Body of pancreas (tissue), 4 donors: ENCODE measurements at regions not wholly inside any gene's neighbourhood (a gene's known extent, or its start where the extent isn't known, plus 50 kb on each side); places are given as distances from the start of the nearest gene placed in this dataset.
A peak's percentile ranks its signal among the peaks of the same experiment; 100 is the strongest.

ENCODE experiments used
- ATAC-seq: fragments of 150-250 bp; one replicate; pipeline ENCODE4 v1.9.1; 2016
- DNase-seq, 4 donors: peaks; one replicate each; pipeline ENCODE4 v3.0.0-alpha.2; 2019
- H3K27ac ChIP-seq, 4 donors: fragments of 200-600 bp; sonication (generic); 1 replicate in 3 of 4; 2 replicates in 1 of 4; pipeline versions ENCODE4 v1.5.1 to v1.6.1; 2016 to 2019; ENCODE audit warnings: mild to moderate bottlenecking in 1 of 4, mixed read lengths in 1 of 4, moderate library complexity in 1 of 4
- H3K27me3 ChIP-seq, 2 donors: fragments of 200-600 bp; sonication (generic); one replicate each; pipeline ENCODE4 v1.6.0; 2016; ENCODE audit warnings: mild to moderate bottlenecking in 1 of 2
- H3K36me3 ChIP-seq, 2 donors: fragments of 200-600 bp; sonication (generic); replicated peaks in 1 of 2; 2 replicates each; pipeline ENCODE4 v1.5.1; 2016; ENCODE audit warnings: low read depth in 2 of 2; ENCODE audit not compliant: insufficient read depth in 1 of 2
- H3K4me1 ChIP-seq: fragments of 200-600 bp; sonication (generic); one replicate; pipeline ENCODE4 v1.6.0; 2016
- H3K4me3 ChIP-seq, 2 donors: fragments of 200-600 bp; sonication (generic); 1 replicate in 1 of 2; 2 replicates in 1 of 2; pipeline ENCODE4 v1.5.1; 2016 to 2019
- H3K9me3 ChIP-seq, 3 donors: fragments of 200-600 bp; sonication (generic); 1 replicate in 2 of 3; 2 replicates in 1 of 3; pipeline ENCODE4 v1.5.1; 2016
- POLR2A ChIP-seq, 3 donors: fragments of 450-650 bp; IDR thresholded peaks; one replicate each; pipeline ENCODE4 v1.6.1; 2016; ENCODE audit warnings: antibody characterized with exemption in 3 of 3, mild to moderate bottlenecking in 2 of 3
- WGBS, 2 donors: methylation state at CpG; one replicate each; pipeline ENCODE4 v1.1.5; 2017; 5-methylcytosine and 5-hydroxymethylcytosine counted together
- intact Hi-C: fragments of 100-400 bp; cut with DNase I; formaldehyde crosslinking; loops from one replicate; pipeline ENCODE4 v1.15.1; 2023
- TF ChIP-seq, protein P1 (sequence below), 7 experiments: fragments of 450-650 bp in 4 of 7; fragments of 200-600 bp in 3 of 7; sonication (generic) in 3 of 7; IDR thresholded peaks; one replicate each; pipeline ENCODE4 v1.5.1; 2016 to 2019; ENCODE audit warnings: antibody characterized with exemption in 7 of 7

DNA sequence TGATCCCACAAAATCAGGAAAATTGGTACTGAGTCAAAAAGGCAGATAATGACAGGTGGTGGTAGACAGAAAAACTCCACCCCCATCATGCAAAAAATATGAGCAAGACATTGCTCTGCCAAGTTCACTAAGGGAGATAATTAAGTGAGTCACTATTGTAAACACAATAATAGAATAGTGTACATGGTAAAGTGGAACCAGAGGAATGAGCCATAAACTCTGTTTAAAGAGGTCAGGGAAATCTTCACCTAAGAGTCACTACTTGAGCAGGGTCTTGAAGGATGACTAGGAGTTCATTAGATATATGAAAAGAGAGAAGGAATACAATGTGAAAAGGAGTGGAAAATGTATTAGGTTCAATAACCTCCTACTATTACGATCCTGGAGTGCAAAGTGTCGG, 213.4 kb upstream of the PEX5L start:
- ATAC-seq: no peak
- H3K27ac ChIP-seq: no peak overlapping the region
- no peak for DNase-seq
- intact Hi-C loops: no loop called here
- WGBS, 2 donors: 81 to 87% methylated on average over 2 of the region's 2 CpGs
- H3K36me3 ChIP-seq: no peaks in the 10 kb centered on the region
- no peaks in the 10 kb centered on the region for H3K27me3 ChIP-seq
- H3K4me3 ChIP-seq: no peak overlapping the region
- H3K9me3 ChIP-seq: no peaks in the 10 kb centered on the region
- no peaks in the 10 kb centered on the region for H3K4me1 ChIP-seq
- TF ChIP-seq, protein P1, sequence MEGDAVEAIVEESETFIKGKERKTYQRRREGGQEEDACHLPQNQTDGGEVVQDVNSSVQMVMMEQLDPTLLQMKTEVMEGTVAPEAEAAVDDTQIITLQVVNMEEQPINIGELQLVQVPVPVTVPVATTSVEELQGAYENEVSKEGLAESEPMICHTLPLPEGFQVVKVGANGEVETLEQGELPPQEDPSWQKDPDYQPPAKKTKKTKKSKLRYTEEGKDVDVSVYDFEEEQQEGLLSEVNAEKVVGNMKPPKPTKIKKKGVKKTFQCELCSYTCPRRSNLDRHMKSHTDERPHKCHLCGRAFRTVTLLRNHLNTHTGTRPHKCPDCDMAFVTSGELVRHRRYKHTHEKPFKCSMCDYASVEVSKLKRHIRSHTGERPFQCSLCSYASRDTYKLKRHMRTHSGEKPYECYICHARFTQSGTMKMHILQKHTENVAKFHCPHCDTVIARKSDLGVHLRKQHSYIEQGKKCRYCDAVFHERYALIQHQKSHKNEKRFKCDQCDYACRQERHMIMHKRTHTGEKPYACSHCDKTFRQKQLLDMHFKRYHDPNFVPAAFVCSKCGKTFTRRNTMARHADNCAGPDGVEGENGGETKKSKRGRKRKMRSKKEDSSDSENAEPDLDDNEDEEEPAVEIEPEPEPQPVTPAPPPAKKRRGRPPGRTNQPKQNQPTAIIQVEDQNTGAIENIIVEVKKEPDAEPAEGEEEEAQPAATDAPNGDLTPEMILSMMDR (IDR thresholded peaks at IDR 0.05): no peak
- no peak for TF ChIP-seq POLR2A (IDR thresholded peaks at IDR 0.05)

DNA sequence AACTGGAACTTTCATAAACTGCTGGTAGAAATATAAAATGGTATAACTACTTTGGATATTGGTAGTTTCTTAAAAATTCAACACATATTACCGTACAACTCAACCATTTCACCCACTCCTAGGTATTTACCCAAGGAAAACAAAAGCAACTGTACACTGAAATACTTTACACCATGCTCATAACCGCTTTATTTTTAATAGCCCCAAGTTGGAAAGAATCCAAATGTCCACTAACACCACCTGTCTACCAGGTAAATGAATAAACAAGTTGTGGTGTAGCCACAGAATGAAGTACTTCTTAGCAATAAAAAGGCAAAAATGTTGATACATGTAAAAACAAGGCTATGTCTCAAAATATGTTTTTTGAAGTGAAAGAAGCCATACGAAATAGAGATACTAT, 215.9 kb upstream of the PEX5L start:
- TF ChIP-seq, protein P1 (IDR thresholded peaks at IDR 0.05): no peak
- no peak for TF ChIP-seq POLR2A (IDR thresholded peaks at IDR 0.05)
- Histone ChIP-seq H3K27ac (no peak overlapping the region), H3K36me3 (no peaks in the 10 kb centered on the region), H3K4me1 (no peaks in the 10 kb centered on the region), H3K9me3 (no peaks in the 10 kb centered on the region), H3K4me3 (no peak overlapping the region), H3K27me3 (no peaks in the 10 kb centered on the region)
- DNase-seq (no peak), ATAC-seq (no peak)
- WGBS, 2 donors: 80 to 82% methylated on average over 3 of the region's 3 CpGs
- intact Hi-C loops: no loop called here

DNA sequence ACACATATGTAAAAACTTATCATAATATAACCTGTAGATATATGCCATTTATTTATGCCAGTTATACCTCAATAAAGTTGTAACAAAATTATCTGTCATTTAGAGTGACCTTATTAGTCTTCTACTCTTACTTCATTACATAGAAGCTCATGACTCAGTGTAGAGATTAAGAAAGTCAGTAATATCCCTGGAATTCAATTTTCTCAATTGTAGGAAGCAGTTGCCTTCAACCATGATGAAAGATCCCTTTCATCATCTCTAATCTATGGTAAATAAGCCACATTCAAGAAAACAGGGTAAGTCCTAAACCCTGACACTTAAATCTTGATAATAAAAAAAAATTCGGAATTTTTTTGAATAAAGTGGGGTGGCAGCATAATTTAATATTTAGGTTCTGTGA, 216.5 kb upstream of the PEX5L start:
- DNase-seq: no peak
- no peaks in the 10 kb centered on the region for H3K9me3 ChIP-seq
- ATAC-seq: no peak
- H3K4me1 ChIP-seq: no peaks in the 10 kb centered on the region
- 50 to 52% methylated on average over 1 of the region's 1 CpG for WGBS, 2 donors
- no peaks in the 10 kb centered on the region for H3K36me3 ChIP-seq
- no peak overlapping the region for H3K4me3 ChIP-seq
- intact Hi-C loops: no loop called here
- no peaks in the 10 kb centered on the region for H3K27me3 ChIP-seq
- H3K27ac ChIP-seq: no peak overlapping the region
- TF ChIP-seq, protein P1 (IDR thresholded peaks at IDR 0.05): no peak
- no peak for TF ChIP-seq POLR2A (IDR thresholded peaks at IDR 0.05)

DNA sequence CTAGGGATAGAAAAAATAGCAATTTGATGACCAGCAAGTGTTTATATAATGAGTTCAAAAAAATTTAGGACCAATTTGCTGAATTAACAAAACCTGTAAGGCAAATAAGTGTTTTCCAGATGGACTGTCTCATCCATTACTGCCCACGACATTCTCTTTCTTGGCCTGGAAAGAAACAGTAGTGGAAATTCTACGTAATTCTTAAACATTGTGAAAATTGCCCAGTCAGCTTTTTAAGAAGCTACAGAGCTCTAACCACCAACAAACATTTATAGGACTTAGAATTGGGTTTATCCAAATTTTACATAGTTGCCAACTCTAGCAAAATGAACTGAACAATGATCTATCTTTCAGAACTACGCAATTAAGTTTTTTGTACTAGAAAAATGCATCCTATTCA, 227.7 kb upstream of the PEX5L start:
- H3K27ac ChIP-seq: no peak overlapping the region
- WGBS, 2 donors: 84 to 87% methylated on average over 3 of the region's 3 CpGs
- TF ChIP-seq POLR2A (IDR thresholded peaks at IDR 0.05): no peak
- TF ChIP-seq, protein P1 (IDR thresholded peaks at IDR 0.05): no peak
- intact Hi-C loops: no loop called here
- peaks cover 11% of the 10 kb centered on the region for H3K4me1 ChIP-seq
- ATAC-seq (no peak), DNase-seq (no peak)
- no peaks in the 10 kb centered on the region for H3K27me3 ChIP-seq
- H3K4me3 ChIP-seq: no peak overlapping the region
- H3K9me3 ChIP-seq: peaks cover 0 to 10% (median 0%) of the 10 kb centered on the region in 3 donors
- no peaks in the 10 kb centered on the region for H3K36me3 ChIP-seq

DNA sequence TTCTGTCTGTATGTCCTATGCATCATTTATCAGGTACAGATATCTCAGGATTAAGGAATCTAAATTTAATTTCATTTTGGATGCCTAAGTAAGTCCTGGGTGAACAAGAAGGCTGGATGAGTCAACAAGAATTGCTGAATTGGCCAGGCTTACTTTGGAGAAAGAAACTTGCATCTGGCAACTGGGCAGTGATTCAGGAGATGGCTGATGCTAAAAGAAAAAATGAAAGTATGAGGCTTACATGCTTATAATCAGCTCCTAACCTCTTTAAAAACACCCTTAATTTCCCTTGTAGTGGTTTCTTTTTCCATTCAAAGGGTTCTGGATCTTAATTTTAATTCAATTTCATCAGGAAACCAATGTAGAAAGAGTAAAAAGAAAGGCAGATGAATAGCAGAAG, 228.8 kb upstream of the PEX5L start:
- no peaks in the 10 kb centered on the region for H3K27me3 ChIP-seq
- ATAC-seq (no peak), DNase-seq (peak in 1 of 4 donors; percentile 21)
- peaks cover 0 to 10% (median 0%) of the 10 kb centered on the region in 3 donors for H3K9me3 ChIP-seq
- TF ChIP-seq, protein P1 (IDR thresholded peaks at IDR 0.05): no peak
- TF ChIP-seq POLR2A (IDR thresholded peaks at IDR 0.05): no peak
- intact Hi-C loops: no loop called here
- H3K4me3 ChIP-seq: no peak overlapping the region
- peaks cover 11% of the 10 kb centered on the region for H3K4me1 ChIP-seq
- no peak overlapping the region for H3K27ac ChIP-seq
- no peaks in the 10 kb centered on the region for H3K36me3 ChIP-seq
